NB4 (cell line): ENCODE measurements at regions not wholly inside any gene's neighbourhood (a gene's known extent, or its start where the extent isn't known, plus 50 kb on each side); places are given as distances from the start of the nearest gene placed in this dataset.

Experiments
- CTCF ChIP-seq: IDR thresholded peaks from one replicate; pipeline ENCODE4 v1.5.1; 2012; ENCODE audit warnings: low read depth, low read length
- MAX ChIP-seq: IDR thresholded peaks from 2 replicates; pipeline ENCODE4 v1.6.1; 2011; ENCODE audit warnings: low read depth, low read length
- POLR2A ChIP-seq: IDR thresholded peaks from 2 replicates; pipeline ENCODE4 v1.6.1; 2011; ENCODE audit warnings: mild to moderate bottlenecking; ENCODE audit not compliant: insufficient read length; ENCODE audit errors: extremely low read depth

GRCh38 chr2:128402911-128403670 lies 84.4 kb upstream of the HS6ST1 start:
- no peak for TF ChIP-seq CTCF
- TF ChIP-seq POLR2A, result no peak
- no peak for TF ChIP-seq MAX
